ENCODE measurements at regions not wholly inside any gene's neighbourhood (a gene's known extent, or its start where the extent isn't known, plus 50 kb on each side); places are given as distances from the start of the nearest gene placed in this dataset.

GRCh38 chr11:15675683-15676082, 561.0 kb downstream of the INSC start:
- Histone ChIP-seq H3K27ac (ENCODE audit: low read depth, low read length, poor library complexity, severe bottlenecking) (no peak overlapping the region), H3K27me3 (replicated peaks; ENCODE audit: insufficient read depth, low read depth, low read length, poor library complexity) (no peaks in the 10 kb centered on the region), H3K4me3 (ENCODE audit: low read depth, low read length, poor library complexity, severe bottlenecking) (no peak overlapping the region), H3K9me3 (ENCODE audit: low read depth, low read length, poor library complexity, severe bottlenecking) (peaks cover 12% of the 10 kb centered on the region), H3K36me3 (ENCODE audit: insufficient read depth, low read length, poor library complexity, severe bottlenecking) (no peaks in the 10 kb centered on the region), H3K4me1 (ENCODE audit: insufficient read depth, low read length, poor library complexity, severe bottlenecking) (no peaks in the 10 kb centered on the region)
- ChIA-PET POLR2A (ENCODE audit: low non-redundant PET) (interaction anchor here (0.6 kb wide), 1 partner anchor 85 kb away, joined by 3 read pairs; no protein-coding TSS in a partner anchor), CTCF (no interaction called here)
- TF ChIP-seq EZH2 (IDR thresholded peaks at IDR 0.05; ENCODE audit: borderline replicate concordance, low read depth, low read length, poor library complexity, severe bottlenecking) (no peak), CTCF (conservative IDR thresholded peaks at IDR 0.05; ENCODE audit: low read depth, low read length) (no peak)
- no TSS peak for BruUV-seq (replicated peaks)
- no peak for DNase-seq (ENCODE audit: low spot score)
- intact Hi-C loops (cut with micrococcal nuclease; ENCODE audit: unreplicated experiment), result no loop called here

- CTCF ChIA-PET, result no interaction called here
- H3K4me3 ChIP-seq (ENCODE audit: low read depth, low read length, poor library complexity, severe bottlenecking), result no peak overlapping the region
- BruUV-seq (replicated peaks), result no TSS peak
- TF ChIP-seq CTCF (conservative IDR thresholded peaks at IDR 0.05; ENCODE audit: low read depth, low read length), result no peak
- no peak for DNase-seq (ENCODE audit: low spot score)
- H3K27me3 ChIP-seq (replicated peaks; ENCODE audit: insufficient read depth, low read depth, low read length, poor library complexity), result no peaks in the 10 kb centered on the region
- intact Hi-C loops (cut with micrococcal nuclease; ENCODE audit: unreplicated experiment), result no loop called here
- H3K27ac ChIP-seq (ENCODE audit: low read depth, low read length, poor library complexity, severe bottlenecking), result no peak overlapping the region
- H3K9me3 ChIP-seq (ENCODE audit: low read depth, low read length, poor library complexity, severe bottlenecking), result peaks cover 12% of the 10 kb centered on the region
- H3K36me3 ChIP-seq (ENCODE audit: insufficient read depth, low read length, poor library complexity, severe bottlenecking), result no peaks in the 10 kb centered on the region
- no peaks in the 10 kb centered on the region for H3K4me1 ChIP-seq (ENCODE audit: insufficient read depth, low read length, poor library complexity, severe bottlenecking)
- POLR2A ChIA-PET (ENCODE audit: low non-redundant PET), result no interaction called here
Measured at GRCh38 chr11:15677181-15677580, 562.5 kb downstream of the INSC start.

GRCh38 chr11:15683528-15683927, 568.8 kb downstream of the INSC start:
- DNase-seq (ENCODE audit: low spot score), result no peak
- intact Hi-C loops (cut with micrococcal nuclease; ENCODE audit: unreplicated experiment), result no loop called here
- Histone ChIP-seq H3K27ac (ENCODE audit: low read depth, low read length, poor library complexity, severe bottlenecking) (no peak overlapping the region), H3K4me1 (ENCODE audit: insufficient read depth, low read length, poor library complexity, severe bottlenecking) (no peaks in the 10 kb centered on the region), H3K36me3 (ENCODE audit: insufficient read depth, low read length, poor library complexity, severe bottlenecking) (no peaks in the 10 kb centered on the region), H3K4me3 (ENCODE audit: low read depth, low read length, poor library complexity, severe bottlenecking) (no peak overlapping the region), H3K27me3 (replicated peaks; ENCODE audit: insufficient read depth, low read depth, low read length, poor library complexity) (no peaks in the 10 kb centered on the region), H3K9me3 (ENCODE audit: low read depth, low read length, poor library complexity, severe bottlenecking) (peaks cover 2% of the 10 kb centered on the region)
- POLR2A ChIA-PET (ENCODE audit: low non-redundant PET), result no interaction called here
- TF ChIP-seq EZH2 (IDR thresholded peaks at IDR 0.05; ENCODE audit: borderline replicate concordance, low read depth, low read length, poor library complexity, severe bottlenecking), result no peak
- no peak for TF ChIP-seq CTCF (conservative IDR thresholded peaks at IDR 0.05; ENCODE audit: low read depth, low read length)
- CTCF ChIA-PET, result no interaction called here
- BruUV-seq (replicated peaks), result no TSS peak
